PC-9 (cell line): ENCODE measurements at regions not wholly inside any gene's neighbourhood (a gene's known extent, or its start where the extent isn't known, plus 50 kb on each side); places are given as distances from the start of the nearest gene placed in this dataset.

Source experiments
- BruUV-seq: library from RNA; stranded (reverse); fragments of 400-500 nt; replicated peaks from 2 replicates; lab custom pipeline; 2021; lab: Mats Ljungman, UMichigan
- CTCF ChIA-PET: fragments of 300-600 bp; sonication (Branson Sonifier 250); formaldehyde crosslinking; loops from one replicate; lab custom pipeline; 2022; ENCODE audit warnings: antibody characterized with exemption; lab: Charles Lee
- POLR2A ChIA-PET: fragments of 300-600 bp; sonication (Branson Sonifier 250); formaldehyde crosslinking; loops from one replicate; lab custom pipeline; 2022; ENCODE audit warnings: antibody characterized with exemption; ENCODE audit not compliant: unreplicated experiment; lab: Charles Lee
- DNase-seq, 2 experiments: peaks; one replicate each; pipeline versions ENCODE4 v3.0.0 to v3.0.0-alpha.2; 2015 to 2022; ENCODE audit warnings: mixed read lengths in 1 of 2
- H2AFZ ChIP-seq: fragments of 200-600 bp; sonication (generic); 2 replicates; pipeline ENCODE4 v1.8.1; 2017; ENCODE audit warnings: antibody characterized with exemption
- H3F3A ChIP-seq: fragments of 200-600 bp; sonication (generic); 2 replicates; pipeline ENCODE4 v1.8.1; 2017; ENCODE audit warnings: antibody characterized with exemption, mild to moderate bottlenecking, low read depth; ENCODE audit not compliant: insufficient read depth
- H3K27ac ChIP-seq: fragments of 200-600 bp; sonication (generic); 2 replicates; pipeline ENCODE4 v1.6.1; 2016; ENCODE audit warnings: mixed run types
- H3K27me3 ChIP-seq: fragments of 200-600 bp; sonication (generic); 2 replicates; pipeline ENCODE4 v1.6.1; 2016; ENCODE audit warnings: low read depth, mixed run types; ENCODE audit not compliant: insufficient read depth
- H3K36me3 ChIP-seq: fragments of 200-600 bp; sonication (generic); 2 replicates; pipeline ENCODE4 v1.6.1; 2016; ENCODE audit warnings: low read depth, mixed run types
- H3K4me1 ChIP-seq: fragments of 200-600 bp; sonication (generic); replicated peaks from 2 replicates; pipeline ENCODE4 v1.6.1; 2016; ENCODE audit warnings: mixed run types; ENCODE audit not compliant: insufficient read depth
- H3K4me2 ChIP-seq: fragments of 200-600 bp; sonication (generic); 2 replicates; pipeline ENCODE4 v1.6.1; 2017; ENCODE audit warnings: mixed run types
- H3K4me3 ChIP-seq: fragments of 200-600 bp; sonication (generic); 2 replicates; pipeline ENCODE4 v1.6.1; 2016; ENCODE audit warnings: mixed run types
- H3K79me2 ChIP-seq: fragments of 200-600 bp; sonication (generic); 2 replicates; pipeline ENCODE4 v1.6.1; 2017; ENCODE audit warnings: low read depth, mixed run types
- H3K9me2 ChIP-seq: fragments of 200-600 bp; sonication (generic); 2 replicates; pipeline ENCODE4 v1.8.1; 2017; ENCODE audit warnings: mild to moderate bottlenecking; ENCODE audit not compliant: insufficient read depth
- H3K9me3 ChIP-seq: fragments of 200-600 bp; sonication (generic); 2 replicates; pipeline ENCODE4 v1.8.1; 2016; ENCODE audit warnings: low read depth; ENCODE audit not compliant: insufficient read depth
- H4K20me1 ChIP-seq: fragments of 200-600 bp; sonication (generic); 2 replicates; pipeline ENCODE4 v1.8.1; 2017; ENCODE audit not compliant: insufficient read depth
- EZH2 ChIP-seq: fragments of 200-600 bp; sonication (generic); IDR thresholded peaks from 2 replicates; pipeline ENCODE4 v1.8.0; 2017; ENCODE audit warnings: antibody characterized with exemption, low read depth
- intact Hi-C: fragments of 100-400 bp; cut with micrococcal nuclease; formaldehyde crosslinking; loops from one replicate; pipeline ENCODE4 v1.10.0; 2022; ENCODE audit not compliant: unreplicated experiment
- TF ChIP-seq, protein P1 (sequence below): fragments of 200-600 bp; sonication (generic); conservative IDR thresholded peaks from 2 replicates; pipeline ENCODE4 v1.6.1; 2017; ENCODE audit warnings: mixed run types, antibody characterized with exemption, mild to moderate bottlenecking, moderate library complexity

DNA sequence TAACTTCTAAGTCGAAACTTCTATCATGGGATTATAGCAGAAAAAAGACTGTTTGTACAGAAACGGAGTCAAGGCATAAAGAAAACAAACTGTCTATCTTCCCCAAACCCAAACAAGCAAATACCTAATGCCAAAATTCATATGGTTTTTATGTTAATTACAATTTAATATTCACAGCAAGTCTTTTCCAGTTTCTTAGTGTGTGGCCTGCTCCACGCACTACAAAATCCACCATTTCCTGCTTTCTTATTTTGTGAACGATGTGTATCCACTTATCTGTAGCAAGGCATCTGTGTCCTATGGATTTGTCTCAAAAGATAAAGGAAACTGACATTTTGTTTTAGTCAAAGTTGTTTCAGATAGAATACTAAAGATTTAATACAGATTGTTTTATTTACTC is 588.0 kb upstream of the CCDC54 start:
- Histone ChIP-seq H3K27me3 (no peaks in the 10 kb centered on the region), H3K4me2 (no peak overlapping the region), H3K27ac (no peak overlapping the region), H3K36me3 (no peaks in the 10 kb centered on the region), H4K20me1 (no peaks in the 10 kb centered on the region), H3K9me3 (no peaks in the 10 kb centered on the region; the same call in none of the 2 replicates), H3F3A (no peaks in the 10 kb centered on the region), H3K9me2 (no peaks in the 10 kb centered on the region; the same call in 1 of the 2 replicates), H3K79me2 (no peaks in the 10 kb centered on the region), H3K4me1 (0 out of 2 replicates have a peak, but pooled peaks cover 4% of the 10 kb centered on the region), H2AFZ (no peak overlapping the region), H3K4me3 (no peak overlapping the region)
- intact Hi-C loops, result no loop called here
- TF ChIP-seq EZH2, result no peak
- POLR2A ChIA-PET, result no interaction called here
- CTCF ChIA-PET, result no interaction called here
- no TSS peak for BruUV-seq
- no peak for DNase-seq

- CTCF ChIA-PET, result interaction anchor here (1.0 kb wide), 1 partner anchor 447 kb away, joined by 3 read pairs; no protein-coding TSS in a partner anchor
- no peaks in the 10 kb centered on the region for H4K20me1 ChIP-seq
- intact Hi-C loops, result no loop called here
- no peak overlapping the region for H3K27ac ChIP-seq
- H3F3A ChIP-seq, result no peaks in the 10 kb centered on the region
- no peaks in the 10 kb centered on the region; the same call in none of the 2 replicates for H3K9me3 ChIP-seq
- H3K9me2 ChIP-seq, result no peaks in the 10 kb centered on the region; the same call in 1 of the 2 replicates
- no peaks in the 10 kb centered on the region for H3K27me3 ChIP-seq
- no peak overlapping the region for H3K4me3 ChIP-seq
- 0 out of 2 replicates have a peak, but pooled peaks cover 7% of the 10 kb centered on the region for H3K4me1 ChIP-seq
- no peak for TF ChIP-seq EZH2
- TF ChIP-seq, protein P1, sequence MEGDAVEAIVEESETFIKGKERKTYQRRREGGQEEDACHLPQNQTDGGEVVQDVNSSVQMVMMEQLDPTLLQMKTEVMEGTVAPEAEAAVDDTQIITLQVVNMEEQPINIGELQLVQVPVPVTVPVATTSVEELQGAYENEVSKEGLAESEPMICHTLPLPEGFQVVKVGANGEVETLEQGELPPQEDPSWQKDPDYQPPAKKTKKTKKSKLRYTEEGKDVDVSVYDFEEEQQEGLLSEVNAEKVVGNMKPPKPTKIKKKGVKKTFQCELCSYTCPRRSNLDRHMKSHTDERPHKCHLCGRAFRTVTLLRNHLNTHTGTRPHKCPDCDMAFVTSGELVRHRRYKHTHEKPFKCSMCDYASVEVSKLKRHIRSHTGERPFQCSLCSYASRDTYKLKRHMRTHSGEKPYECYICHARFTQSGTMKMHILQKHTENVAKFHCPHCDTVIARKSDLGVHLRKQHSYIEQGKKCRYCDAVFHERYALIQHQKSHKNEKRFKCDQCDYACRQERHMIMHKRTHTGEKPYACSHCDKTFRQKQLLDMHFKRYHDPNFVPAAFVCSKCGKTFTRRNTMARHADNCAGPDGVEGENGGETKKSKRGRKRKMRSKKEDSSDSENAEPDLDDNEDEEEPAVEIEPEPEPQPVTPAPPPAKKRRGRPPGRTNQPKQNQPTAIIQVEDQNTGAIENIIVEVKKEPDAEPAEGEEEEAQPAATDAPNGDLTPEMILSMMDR, result no peak
- no peaks in the 10 kb centered on the region for H3K36me3 ChIP-seq
- H3K4me2 ChIP-seq, result no peak overlapping the region
- BruUV-seq, result no TSS peak
- H2AFZ ChIP-seq, result no peak overlapping the region
- DNase-seq, result no peak
- POLR2A ChIA-PET, result no interaction called here
- H3K79me2 ChIP-seq, result no peaks in the 10 kb centered on the region
These were observed 584.5 kb upstream of the CCDC54 start for GRCh38 chr3:106792716-106793115.

DNA sequence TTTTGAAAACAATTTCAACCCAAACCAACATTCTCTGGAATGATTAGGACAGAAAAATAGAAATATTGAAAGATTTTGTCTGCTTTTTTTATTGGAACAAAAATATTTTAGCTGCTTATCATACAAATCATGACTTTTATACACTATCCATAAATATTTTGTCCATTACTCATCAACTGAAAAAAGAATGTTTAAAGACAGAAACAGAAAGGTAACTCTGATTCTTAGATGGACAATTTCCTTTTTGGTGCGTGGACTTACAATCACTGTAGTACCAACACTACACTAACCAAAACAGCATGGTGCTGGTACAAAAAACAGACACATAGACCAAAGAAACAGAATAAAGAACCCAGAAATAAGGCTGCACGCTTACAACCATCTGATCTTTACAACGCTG is 582.8 kb upstream of the CCDC54 start:
- 0 out of 2 replicates have a peak, but pooled peaks cover 7% of the 10 kb centered on the region for H3K4me1 ChIP-seq
- no peak overlapping the region for H2AFZ ChIP-seq
- ChIA-PET POLR2A (interaction anchor here (0.6 kb wide), 1 partner anchor 24 kb away, joined by 14 read pairs; no protein-coding TSS in a partner anchor), CTCF (no interaction called here)
- H3F3A ChIP-seq, result no peaks in the 10 kb centered on the region
- no peak overlapping the region for H3K27ac ChIP-seq
- H3K36me3 ChIP-seq, result no peaks in the 10 kb centered on the region
- no peaks in the 10 kb centered on the region; the same call in 1 of the 2 replicates for H3K9me2 ChIP-seq
- TF ChIP-seq, protein P1, result no peak
- no peak for TF ChIP-seq EZH2
- no peaks in the 10 kb centered on the region for H4K20me1 ChIP-seq
- intact Hi-C loops, result no loop called here
- no peaks in the 10 kb centered on the region; the same call in none of the 2 replicates for H3K9me3 ChIP-seq
- H3K4me3 ChIP-seq, result no peak overlapping the region
- H3K4me2 ChIP-seq, result no peak overlapping the region
- no peaks in the 10 kb centered on the region for H3K27me3 ChIP-seq
- BruUV-seq, result no TSS peak
- H3K79me2 ChIP-seq, result no peaks in the 10 kb centered on the region
- no peak for DNase-seq
